GM12801 (cell line): ENCODE measurements at regions not wholly inside any gene's neighbourhood (a gene's known extent, or its start where the extent isn't known, plus 50 kb on each side); places are given as distances from the start of the nearest gene placed in this dataset.

Experiments
- TF ChIP-seq, protein P1 (sequence below): IDR thresholded peaks from one replicate; pipeline ENCODE4 v1.5.1; 2011; ENCODE audit warnings: control low read depth; ENCODE audit not compliant: insufficient read length; ENCODE audit errors: extremely low read depth

DNA sequence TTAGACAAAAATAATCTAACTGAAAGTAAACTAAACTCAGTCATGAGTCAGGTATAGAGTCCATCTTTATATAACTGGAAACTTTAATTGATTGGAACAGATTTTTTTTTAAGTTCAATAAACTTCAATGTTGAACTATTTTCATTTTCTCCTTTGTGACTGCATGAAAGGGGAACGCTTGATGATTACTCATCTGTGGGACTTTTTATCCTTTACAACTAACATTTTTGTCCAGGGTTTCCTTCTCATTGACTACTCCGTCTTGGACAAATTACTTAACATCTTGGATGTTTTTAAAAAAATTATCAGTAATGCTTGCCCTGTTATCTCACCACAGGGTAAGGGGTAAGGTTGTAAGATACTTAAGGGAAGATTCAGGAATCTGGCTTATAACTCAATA is 1658.4 kb downstream of the MAT2B start:
- TF ChIP-seq, protein P1, sequence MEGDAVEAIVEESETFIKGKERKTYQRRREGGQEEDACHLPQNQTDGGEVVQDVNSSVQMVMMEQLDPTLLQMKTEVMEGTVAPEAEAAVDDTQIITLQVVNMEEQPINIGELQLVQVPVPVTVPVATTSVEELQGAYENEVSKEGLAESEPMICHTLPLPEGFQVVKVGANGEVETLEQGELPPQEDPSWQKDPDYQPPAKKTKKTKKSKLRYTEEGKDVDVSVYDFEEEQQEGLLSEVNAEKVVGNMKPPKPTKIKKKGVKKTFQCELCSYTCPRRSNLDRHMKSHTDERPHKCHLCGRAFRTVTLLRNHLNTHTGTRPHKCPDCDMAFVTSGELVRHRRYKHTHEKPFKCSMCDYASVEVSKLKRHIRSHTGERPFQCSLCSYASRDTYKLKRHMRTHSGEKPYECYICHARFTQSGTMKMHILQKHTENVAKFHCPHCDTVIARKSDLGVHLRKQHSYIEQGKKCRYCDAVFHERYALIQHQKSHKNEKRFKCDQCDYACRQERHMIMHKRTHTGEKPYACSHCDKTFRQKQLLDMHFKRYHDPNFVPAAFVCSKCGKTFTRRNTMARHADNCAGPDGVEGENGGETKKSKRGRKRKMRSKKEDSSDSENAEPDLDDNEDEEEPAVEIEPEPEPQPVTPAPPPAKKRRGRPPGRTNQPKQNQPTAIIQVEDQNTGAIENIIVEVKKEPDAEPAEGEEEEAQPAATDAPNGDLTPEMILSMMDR = no peak

DNA sequence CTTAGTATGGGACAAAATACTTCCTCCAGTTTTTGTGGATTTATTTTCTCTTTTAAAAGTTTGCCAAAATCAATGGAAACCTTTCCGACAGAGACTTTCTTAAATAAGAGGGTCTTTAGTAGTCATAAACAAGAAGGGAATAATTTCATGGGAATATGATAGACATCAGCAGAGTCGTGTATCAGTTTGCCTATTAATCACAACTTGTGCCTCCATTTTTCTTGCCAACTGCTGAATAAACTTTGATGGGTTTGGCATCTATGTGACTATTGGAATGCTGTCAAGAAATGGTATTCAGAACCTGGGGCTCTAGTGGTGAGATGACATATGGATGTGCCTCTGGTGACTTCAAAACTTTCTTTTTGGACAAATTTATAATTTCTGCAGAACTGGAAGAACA is 1668.2 kb downstream of the MAT2B start:
- TF ChIP-seq, protein P1 = no peak

DNA sequence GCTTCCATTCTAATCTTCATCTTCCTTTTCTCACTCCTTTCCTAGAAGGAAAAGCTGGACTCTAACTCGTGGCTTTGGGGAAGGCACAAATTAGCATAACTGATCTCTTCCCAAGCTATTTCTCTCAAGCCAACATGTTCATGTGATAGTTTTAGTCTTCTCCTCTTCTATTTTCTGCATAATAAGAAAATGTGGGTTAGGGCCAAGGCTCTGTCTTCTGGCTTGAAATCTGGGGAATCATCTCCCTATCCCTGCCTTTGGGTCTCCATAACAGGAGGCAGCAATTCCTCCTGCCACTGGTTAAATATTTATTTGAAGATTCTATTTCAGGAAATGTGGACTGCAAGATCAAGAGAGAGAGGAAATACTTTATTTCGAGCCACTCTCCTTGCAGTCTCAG is 1669.6 kb downstream of the MAT2B start:
- TF ChIP-seq, protein P1 = no peak

DNA sequence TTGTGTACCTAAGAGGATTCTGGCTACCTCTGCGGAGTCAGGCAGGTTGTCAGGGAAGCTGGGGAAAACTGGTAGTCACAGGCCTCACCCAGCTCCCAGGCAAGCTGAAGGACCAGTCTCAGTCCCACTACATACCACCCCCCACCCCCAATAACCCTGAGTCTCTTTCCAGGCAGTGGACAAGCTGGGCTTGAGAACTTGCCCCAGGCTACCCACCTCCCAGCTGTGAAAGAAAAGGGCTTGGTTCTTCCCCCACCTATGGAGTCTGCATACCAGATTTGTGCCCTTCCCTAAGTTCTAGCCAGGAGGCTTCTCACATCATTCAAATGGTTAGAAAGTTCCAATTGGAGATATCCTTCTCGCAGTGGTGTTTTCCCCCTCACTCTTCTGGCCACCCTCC is 1678.8 kb downstream of the MAT2B start:
- TF ChIP-seq, protein P1 = no peak

DNA sequence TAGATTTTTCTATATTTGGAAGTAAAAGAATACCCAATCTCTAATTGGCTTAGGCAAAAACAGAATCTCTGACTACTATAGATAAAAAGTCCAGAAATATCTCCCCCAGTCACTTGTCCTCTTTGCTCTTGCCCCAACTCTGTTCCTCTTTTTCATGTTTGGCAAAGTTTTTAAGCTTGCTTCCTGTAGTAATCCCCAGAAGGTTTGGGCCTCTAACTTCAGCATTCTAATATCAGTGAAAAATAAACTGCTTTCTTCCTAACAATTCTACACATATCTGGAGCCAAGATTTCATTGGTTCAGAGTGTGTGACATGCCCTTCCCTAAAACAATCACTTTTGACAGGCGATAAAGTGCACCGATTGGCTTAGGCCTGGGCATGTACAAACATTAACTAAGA is 1680.3 kb downstream of the MAT2B start:
- TF ChIP-seq, protein P1 = no peak

DNA sequence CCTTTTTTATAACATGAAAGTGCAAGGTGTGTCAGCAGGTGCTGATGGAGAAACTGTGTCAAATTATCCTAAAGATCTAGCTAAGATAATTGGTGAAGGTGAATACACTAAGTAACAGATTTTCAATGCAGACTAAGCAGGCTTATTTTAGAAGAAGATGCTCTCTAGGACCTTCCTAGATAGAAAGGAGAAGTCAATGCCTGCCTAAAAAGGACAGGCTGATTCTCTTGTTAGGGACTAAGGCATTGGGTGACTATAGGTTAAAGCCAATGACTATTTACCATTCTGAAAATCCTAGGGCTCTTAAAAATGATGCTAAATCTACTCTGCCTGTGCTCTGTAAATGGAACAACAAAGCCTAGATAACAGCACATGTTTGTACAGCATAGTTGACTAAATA is 1682.4 kb downstream of the MAT2B start:
- TF ChIP-seq, protein P1 = no peak

DNA sequence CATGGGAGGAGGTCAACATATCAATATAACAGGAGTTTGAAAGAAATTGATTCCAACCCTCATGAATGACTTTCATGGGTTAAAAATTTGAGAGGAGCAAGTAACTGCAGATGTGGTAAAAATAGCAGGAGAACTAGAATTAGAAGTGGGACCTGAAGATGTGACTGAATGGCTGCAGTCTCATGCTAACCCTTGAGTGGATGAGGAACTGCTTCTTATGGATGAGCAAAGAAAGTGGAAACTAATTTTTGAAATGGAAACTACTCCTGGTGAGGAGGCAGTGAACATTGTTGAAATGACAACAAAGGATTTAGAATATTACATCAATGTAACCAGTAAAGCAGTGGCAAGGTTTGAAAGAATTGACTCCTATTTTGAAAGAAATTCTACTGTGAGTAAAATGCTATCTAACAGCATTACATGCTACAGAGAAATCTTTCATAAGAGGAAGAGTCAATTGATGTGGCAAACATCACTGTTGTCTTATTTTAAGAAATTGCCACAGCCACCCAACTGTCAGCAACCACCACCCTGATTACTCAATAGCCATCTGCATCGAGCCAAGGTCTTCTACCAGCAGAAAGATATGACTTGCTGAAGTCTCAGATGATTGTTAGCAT is 1683.2 kb downstream of the MAT2B start:
- TF ChIP-seq, protein P1 = no peak
